B cell (primary cell): ENCODE measurements at regions not wholly inside any gene's neighbourhood (a gene's known extent, or its start where the extent isn't known, plus 50 kb on each side); places are given as distances from the start of the nearest gene placed in this dataset.

Experiments used
- CTCF ChIP-seq: fragments of 200-600 bp; IDR thresholded peaks from one replicate; pipeline ENCODE4 v1.8.0; 2022; ENCODE audit warnings: antibody characterized with exemption, mild to moderate bottlenecking
- EZH2 ChIP-seq: IDR thresholded peaks from 2 replicates; pipeline ENCODE4 v1.6.1; 2012; ENCODE audit warnings: borderline replicate concordance, low read depth, mild to moderate bottlenecking, moderate library complexity, low read length; ENCODE audit not compliant: insufficient read depth, poor library complexity, severe bottlenecking

GRCh38 chr3:165355316-165355715 is 159.1 kb upstream of the SLITRK3 start:
- no peak for TF ChIP-seq CTCF
- TF ChIP-seq EZH2 = no peak
